ENCODE measurements at regions not wholly inside any gene's neighbourhood (a gene's known extent, or its start where the extent isn't known, plus 50 kb on each side); places are given as distances from the start of the nearest gene placed in this dataset.
"Not testable (repeated sequence)": the region's sequence is repeated elsewhere in the genome, so short reads cannot be mapped to it uniquely, and the experiment has no call there.

DNA sequence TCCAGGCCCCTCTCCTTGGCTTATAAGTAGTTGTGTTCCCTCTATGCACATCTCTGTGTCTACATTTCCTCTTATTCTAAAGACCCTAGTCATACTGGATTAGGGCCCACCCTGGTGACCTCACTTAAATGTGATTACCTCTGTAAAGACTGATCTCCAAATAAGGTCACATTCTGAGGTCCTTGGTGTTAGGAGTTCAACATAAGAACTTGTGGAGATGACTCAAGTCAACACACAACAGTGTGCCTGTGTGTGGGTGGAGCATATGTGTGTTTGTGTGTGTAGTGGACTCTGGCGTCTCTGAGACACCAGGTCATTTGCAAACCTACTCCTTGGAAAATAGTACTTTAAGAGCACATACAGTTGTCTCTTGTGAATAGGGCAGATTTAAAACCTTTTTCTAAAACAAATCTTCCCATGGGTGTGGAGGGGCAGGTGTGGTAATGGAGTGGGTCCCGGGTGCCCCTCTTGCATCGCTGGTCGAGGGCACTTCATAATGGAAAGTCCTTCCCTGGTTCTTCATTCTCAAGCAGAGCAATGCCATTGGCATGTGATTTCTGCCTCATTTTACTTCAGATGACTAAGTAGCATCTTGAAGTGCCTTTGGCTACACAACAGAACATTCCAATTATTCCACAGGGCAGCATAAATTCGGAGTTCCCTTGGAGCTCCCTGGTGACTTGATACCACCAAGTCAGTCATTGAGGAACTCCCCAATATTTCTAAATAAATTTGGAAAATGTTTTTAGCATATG lies 84.4 kb downstream of the C9orf152 start:
- DNase-seq (ENCODE audit: low read depth): no peak

DNA sequence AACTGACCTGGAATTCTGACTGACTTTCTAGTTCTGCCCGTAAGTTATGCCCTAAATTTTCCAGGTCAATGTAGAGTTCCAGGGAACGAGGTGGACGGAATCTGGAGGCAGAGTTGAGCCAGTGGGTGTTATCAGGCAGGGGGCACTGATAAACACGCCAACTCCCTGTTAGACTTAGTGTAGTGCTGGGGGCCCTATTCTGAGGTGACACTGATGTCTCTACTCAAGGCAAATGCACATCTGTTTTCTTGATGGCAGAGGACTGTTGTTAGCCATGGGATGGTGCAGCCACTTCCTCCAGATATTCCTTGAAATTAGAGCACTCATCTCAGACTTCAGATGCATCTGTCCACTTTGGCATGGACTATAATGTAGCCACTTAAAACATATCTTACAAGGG lies 83.5 kb downstream of the C9orf152 start:
- no peak for DNase-seq (ENCODE audit: low read depth)

- DNase-seq (ENCODE audit: low read depth): peak; percentile 73
Observed at GRCh38 chr9:110125207-110125751, 82.7 kb downstream of the C9orf152 start.

- DNase-seq (ENCODE audit: low read depth): no peak
Observed at GRCh38 chr9:110125763-110126351, 82.1 kb downstream of the C9orf152 start.

DNA sequence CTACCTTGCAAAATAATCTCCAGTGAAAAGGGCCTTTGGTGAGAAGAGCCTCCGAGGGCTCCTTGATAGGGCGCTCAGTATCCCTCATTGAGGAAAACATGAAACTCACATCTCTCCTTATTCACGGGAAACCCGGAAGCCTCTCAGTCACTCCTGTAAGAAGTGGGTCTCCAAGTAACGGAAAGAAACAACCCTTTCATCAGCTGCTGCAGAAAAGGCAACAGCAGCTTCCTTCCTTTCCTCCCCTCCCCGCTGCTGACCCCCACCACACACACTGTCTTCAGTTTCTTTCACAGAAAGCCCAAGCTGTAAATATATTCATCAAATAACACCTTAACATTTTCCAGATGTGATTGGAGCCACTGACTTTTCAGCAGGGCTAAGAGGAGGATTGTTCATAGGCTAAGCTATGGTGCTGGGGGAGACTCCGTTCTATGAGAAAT lies 81.4 kb downstream of the C9orf152 start:
- DNase-seq (ENCODE audit: low read depth): no peak

GRCh38 chr9:110126986-110127864 lies 80.7 kb downstream of the C9orf152 start:
- DNase-seq (ENCODE audit: low read depth): no peak

- DNase-seq (ENCODE audit: low read depth): no peak
Observed at GRCh38 chr9:110128664-110129329, 79.2 kb downstream of the C9orf152 start.

DNA sequence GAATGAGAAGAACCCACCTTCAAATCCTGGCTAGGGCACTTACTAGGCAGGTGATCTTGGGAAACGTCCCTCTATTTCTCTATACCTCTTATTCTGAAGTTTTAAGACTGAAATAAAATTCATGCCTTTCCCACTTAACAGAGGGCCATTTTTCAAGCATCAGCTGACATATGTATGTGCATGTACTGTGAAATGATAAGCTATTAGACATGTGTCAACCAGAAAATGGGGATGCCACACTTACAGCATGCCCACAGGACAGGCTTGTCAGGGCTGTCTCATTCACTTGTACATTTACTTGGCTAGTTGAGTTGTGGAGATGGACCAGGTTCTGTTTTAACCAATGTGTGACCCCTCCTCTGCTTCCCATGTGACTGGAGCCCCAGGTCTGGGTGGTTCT lies 78.5 kb downstream of the C9orf152 start:
- no peak for DNase-seq (ENCODE audit: low read depth)

GRCh38 chr9:110130211-110130610 lies 77.7 kb downstream of the C9orf152 start:
- no peak for DNase-seq (ENCODE audit: low read depth)

- DNase-seq (ENCODE audit: low read depth): no peak
Observed at GRCh38 chr9:110130791-110131416, 77.1 kb downstream of the C9orf152 start.

- DNase-seq (ENCODE audit: low read depth): no peak
Observed at GRCh38 chr9:110131499-110131898, 76.5 kb downstream of the C9orf152 start.

DNA sequence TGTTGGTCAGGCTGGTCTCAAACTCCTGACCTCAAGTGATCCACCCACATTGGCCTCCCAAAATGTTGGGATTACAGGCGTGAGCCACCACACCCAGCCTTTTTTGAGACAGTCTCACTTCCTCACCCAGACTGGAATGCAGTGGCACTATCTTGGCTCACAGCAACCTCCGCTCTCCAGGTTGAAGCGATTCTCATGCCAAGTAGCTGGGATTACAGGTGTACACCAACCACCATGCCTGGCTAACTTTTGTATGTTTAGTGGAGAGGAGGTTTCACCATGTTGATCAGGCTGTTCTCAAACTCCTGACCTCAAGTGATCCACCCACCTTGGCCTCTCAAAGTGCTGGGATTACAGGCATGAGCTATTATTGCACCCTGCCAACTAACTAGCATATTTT lies 75.4 kb downstream of the C9orf152 start:
- not testable (repeated sequence) for DNase-seq (ENCODE audit: low read depth)

DNA sequence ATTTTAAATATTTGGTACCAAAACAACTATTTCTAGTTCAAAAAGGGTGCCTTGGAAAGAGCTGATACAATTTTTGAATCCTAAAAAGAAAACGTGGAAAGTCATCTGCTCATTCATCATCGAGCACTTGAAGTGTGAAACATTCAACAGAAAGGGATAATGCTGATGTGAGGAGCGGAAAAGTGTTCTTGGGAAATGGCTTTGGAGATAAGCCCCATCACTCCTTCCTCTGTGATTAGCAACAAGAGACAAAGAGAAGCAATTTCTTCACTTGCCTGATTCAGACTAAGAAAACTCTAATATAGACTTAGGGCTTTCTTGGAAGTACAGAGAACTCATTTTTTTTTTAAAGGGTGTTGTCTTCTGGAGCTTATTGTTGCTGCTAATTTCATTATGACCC lies 74.9 kb downstream of the C9orf152 start:
- no peak for DNase-seq (ENCODE audit: low read depth)

GRCh38 chr9:110133608-110134210 lies 74.2 kb downstream of the C9orf152 start:
- peak; percentile 77 for DNase-seq (ENCODE audit: low read depth)

- no peak for DNase-seq (ENCODE audit: low read depth)
Observed at GRCh38 chr9:110135846-110136245, 72.1 kb downstream of the C9orf152 start.

DNA sequence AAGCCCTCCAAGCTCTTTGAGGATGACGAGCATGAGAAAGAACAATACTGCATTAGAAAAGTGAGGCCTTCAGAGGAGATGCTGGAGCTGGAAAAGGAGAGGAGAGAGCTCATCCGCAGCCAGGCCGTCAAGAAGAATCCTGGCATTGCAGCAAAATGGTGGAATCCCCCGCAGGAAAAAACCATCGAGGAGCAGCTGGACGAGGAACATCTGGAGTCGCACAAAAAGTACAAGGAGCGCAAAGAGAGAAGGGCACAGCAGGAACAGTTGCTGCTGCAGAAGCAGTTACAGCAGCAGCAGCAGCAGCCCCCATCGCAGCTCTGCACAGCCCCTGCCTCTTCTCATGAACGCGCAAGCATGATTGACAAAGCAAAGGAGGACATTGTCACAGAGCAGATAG lies 71.2 kb downstream of the C9orf152 start:
- no peak for DNase-seq (ENCODE audit: low read depth)

DNA sequence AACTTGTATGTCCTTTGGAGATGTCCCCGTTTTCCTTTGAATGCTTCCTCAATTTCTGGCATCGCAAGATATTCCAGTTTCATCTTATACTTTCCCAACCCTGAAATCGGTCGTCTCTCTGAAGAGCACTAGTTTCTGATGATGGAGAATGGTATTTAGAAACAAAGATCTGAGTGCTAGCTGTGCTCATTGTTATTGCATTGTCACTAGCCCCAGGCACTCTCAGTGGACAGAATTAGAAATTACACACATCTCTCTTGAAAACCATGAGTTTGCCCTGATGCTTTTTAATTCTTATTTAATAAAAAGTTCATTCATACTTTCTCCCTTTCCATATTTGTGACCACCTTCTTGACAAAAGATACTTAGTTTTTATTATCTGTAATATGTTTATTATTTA lies 67.7 kb downstream of the C9orf152 start:
- DNase-seq (ENCODE audit: low read depth): no peak

- DNase-seq (ENCODE audit: low read depth): peak; percentile 55
Observed at GRCh38 chr9:110141227-110141793, 66.6 kb downstream of the C9orf152 start.

DNA sequence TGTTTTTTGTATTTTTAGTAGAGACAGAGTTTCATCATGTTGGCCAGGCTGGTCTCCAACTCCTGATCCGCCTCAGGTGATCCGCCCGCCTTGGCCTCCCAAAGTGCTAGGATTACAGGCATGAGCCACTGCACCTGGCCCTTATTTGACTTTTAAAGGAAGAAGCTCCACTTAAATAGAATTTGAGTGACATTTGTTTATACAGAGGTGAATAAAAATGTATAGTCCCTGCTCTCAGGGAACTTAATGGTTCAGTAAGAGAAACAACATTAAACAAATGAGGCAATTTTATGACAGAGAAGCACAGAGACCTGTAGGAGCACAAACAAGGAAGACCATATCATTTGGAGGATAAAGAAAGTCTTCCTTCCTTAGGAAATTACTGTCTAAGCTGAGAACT lies 65.7 kb downstream of the C9orf152 start:
- DNase-seq (ENCODE audit: low read depth): no peak

DNA sequence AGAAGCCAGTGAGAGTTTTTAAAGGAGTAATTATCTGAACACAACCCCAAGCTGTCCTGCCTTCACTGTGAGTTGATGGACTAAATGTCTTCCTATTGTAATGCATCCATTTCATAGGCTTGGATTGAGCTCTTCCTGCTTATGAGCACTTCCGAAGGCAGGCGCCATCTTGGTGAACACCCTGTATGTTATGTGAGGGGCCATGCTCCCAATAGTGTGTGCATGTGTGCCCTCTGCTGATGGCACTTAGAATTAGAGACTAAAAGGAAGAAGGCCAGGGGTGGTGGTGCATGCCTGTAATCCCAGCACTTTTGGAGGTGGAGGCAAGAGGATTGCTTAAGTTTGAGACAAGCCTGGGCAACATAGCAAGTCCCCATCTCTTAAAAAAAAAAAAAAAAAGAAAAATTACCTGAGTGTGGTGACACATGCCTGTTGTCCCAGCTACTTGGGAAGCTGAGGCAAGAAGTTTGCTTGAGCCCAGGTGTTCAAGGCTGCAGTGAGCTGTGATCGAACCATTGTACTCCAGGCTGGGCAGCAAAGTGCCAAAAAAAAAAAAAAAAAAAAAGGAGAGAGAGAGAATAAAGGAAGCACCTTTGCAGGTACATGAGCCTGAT lies 65.0 kb downstream of the C9orf152 start:
- DNase-seq (ENCODE audit: low read depth): peak; percentile 54
